GM12878 (cell line): ENCODE measurements at regions not wholly inside any gene's neighbourhood (a gene's known extent, or its start where the extent isn't known, plus 50 kb on each side); places are given as distances from the start of the nearest gene placed in this dataset.

ENCODE experiments used
- ATAC-seq: fragments of 200-7000 bp; cut with Tn5 transposase; 3 replicates; pipeline ENCODE4 v1.9.1; 2020; ENCODE audit warnings: mild to moderate bottlenecking, moderate library complexity
- BruUV-seq: library from RNA; stranded (reverse); fragments of 400-500 nt; replicated peaks from 2 replicates; lab custom pipeline; 2021; lab: Mats Ljungman, UMichigan
- CTCF ChIA-PET: fragments of 300-600 bp; sonication (Branson Sonifier 250); formaldehyde crosslinking; extraction: SDS; loops from one replicate; lab custom pipeline; 2021; ENCODE audit warnings: inconsistent platforms; lab: Yijun Ruan, JAX
- POLR2A ChIA-PET: fragments of 350-600 bp; formaldehyde crosslinking; extraction: SDS; loops from one replicate; lab custom pipeline; 2021; ENCODE audit warnings: inconsistent platforms; lab: Charles Lee
- RAD21 ChIA-PET: fragments of 300-600 bp; sonication (Branson Sonifier 250); formaldehyde crosslinking; loops from one replicate; lab custom pipeline; 2023; ENCODE audit warnings: antibody characterized with exemption; ENCODE audit not compliant: unreplicated experiment; lab: Charles Lee
- SMC1A ChIA-PET: fragments of 300-600 bp; sonication (Branson Sonifier 250); formaldehyde crosslinking; loops from one replicate; lab custom pipeline; 2023; ENCODE audit not compliant: unreplicated experiment, uncharacterized antibody; lab: Charles Lee
- DNase-seq: peaks from one replicate; pipeline ENCODE4 v3.0.0-alpha.2; 2011; ENCODE audit warnings: low read depth, low spot score
- FAIRE-seq: peaks from 3 replicates; lab custom pipeline; 2011; peaks lifted over from hg19 to GRCh38; lab: Jason Lieb, UNC
- H2AFZ ChIP-seq: 2 replicates; pipeline ENCODE4 v1.6.0; 2011; ENCODE audit warnings: low read depth, low read length, control low read depth; ENCODE audit not compliant: control insufficient read depth
- H3K27ac ChIP-seq: 2 replicates; pipeline ENCODE4 v1.5.1; 2011; ENCODE audit warnings: control low read depth; ENCODE audit not compliant: control insufficient read depth, insufficient read depth
- H3K27me3 ChIP-seq, 2 experiments: replicated peaks in 1 of 2; 2 replicates each; pipeline versions ENCODE4 v1.6.0 to v1.6.1; 2011; ENCODE audit warnings: low read length in 1 of 2; ENCODE audit not compliant: control insufficient read depth in 2 of 2, insufficient read depth in 2 of 2
- H3K36me3 ChIP-seq, 2 experiments: 2 replicates each; pipeline ENCODE4 v1.5.1; 2011; ENCODE audit warnings: low read length in 1 of 2; ENCODE audit not compliant: control insufficient read depth in 2 of 2, insufficient read depth in 2 of 2
- H3K4me1 ChIP-seq: 2 replicates; pipeline ENCODE4 v1.6.1; 2011; ENCODE audit warnings: mild to moderate bottlenecking, low read length, moderate library complexity, mixed read lengths; ENCODE audit not compliant: control insufficient read depth, insufficient read depth
- H3K4me2 ChIP-seq: 2 replicates; pipeline ENCODE4 v1.6.0; 2011; ENCODE audit warnings: control low read depth; ENCODE audit not compliant: control insufficient read depth, insufficient read depth
- H3K4me3 ChIP-seq: fragments of 200-600 bp; sonication (generic); 2 replicates; pipeline ENCODE4 v1.5.1; 2016
- H3K79me2 ChIP-seq: 2 replicates; pipeline ENCODE4 v1.6.0; 2011; ENCODE audit warnings: low read length; ENCODE audit not compliant: control insufficient read depth, insufficient read depth
- H3K9ac ChIP-seq: 2 replicates; pipeline ENCODE4 v1.8.0; 2011; ENCODE audit warnings: low read length, control low read depth, mixed read lengths; ENCODE audit not compliant: control insufficient read depth, insufficient read depth
- H3K9me3 ChIP-seq: replicated peaks from 3 replicates; pipeline ENCODE4 v1.5.1; 2011; ENCODE audit warnings: mild to moderate bottlenecking, low read length; ENCODE audit not compliant: control insufficient read depth, insufficient read depth
- H4K20me1 ChIP-seq: 2 replicates; pipeline ENCODE4 v1.6.0; 2011; ENCODE audit not compliant: control insufficient read depth, insufficient read depth
- ASH2L ChIP-seq: fragments of 300-600, 200-600 bp; sonication (generic); IDR thresholded peaks from 2 replicates; pipeline ENCODE4 v1.6.1; 2017; ENCODE audit warnings: low read depth, mild to moderate bottlenecking, borderline replicate concordance
- BMI1 ChIP-seq: fragments of 450-650 bp; IDR thresholded peaks from 2 replicates; pipeline ENCODE4 v1.6.1; 2016; ENCODE audit warnings: mild to moderate bottlenecking, moderate library complexity, borderline replicate concordance
- CBFB ChIP-seq: IDR thresholded peaks from 2 replicates; pipeline ENCODE4 v1.6.1; 2016; ENCODE audit warnings: antibody characterized with exemption, low read depth
- KAT2A ChIP-seq: conservative IDR thresholded peaks from 2 replicates; pipeline ENCODE4 v1.6.1; 2011; ENCODE audit warnings: low read depth, low read length; ENCODE audit not compliant: control insufficient read depth
- KDM1A ChIP-seq: fragments of 200-600 bp; sonication (generic); IDR thresholded peaks from 2 replicates; pipeline ENCODE4 v1.6.1; 2016; ENCODE audit warnings: borderline replicate concordance
- WGBS: methylation state at CpG from one replicate; pipeline ENCODE4 v1.1.6; 2016; ENCODE audit warnings: low lambda C conversion rate; ENCODE audit not compliant: insufficient replicate concordance, insufficient coverage; ENCODE audit errors: missing lambda C conversion rate; 5-methylcytosine and 5-hydroxymethylcytosine counted together
- in situ Hi-C: fragments of 300-500 bp; cut with MboI; formaldehyde crosslinking; loops from 9 replicates; pipeline ENCODE4 v1.14.3; 2018; ENCODE audit warnings: mixed read lengths
- intact Hi-C: fragments of 100-400 bp; cut with micrococcal nuclease; formaldehyde crosslinking; loops from one replicate; pipeline ENCODE4 v1.14.2; 2022; ENCODE audit not compliant: unreplicated experiment
- TF ChIP-seq, protein P1 (sequence below): fragments of 450-650 bp; IDR thresholded peaks from 2 replicates; pipeline ENCODE4 v1.6.1; 2017; ENCODE audit warnings: low read depth, mild to moderate bottlenecking, moderate library complexity
- TF ChIP-seq, protein P2 (sequence below): fragments of 450-650 bp; conservative IDR thresholded peaks from 2 replicates; pipeline ENCODE4 v1.6.1; 2017; ENCODE audit warnings: mild to moderate bottlenecking, moderate library complexity
- TF ChIP-seq, protein P3 (sequence below): IDR thresholded peaks from 2 replicates; pipeline ENCODE4 v1.6.1; 2011; ENCODE audit warnings: low read depth, low read length, improper control_type of control experiment, borderline replicate concordance

DNA sequence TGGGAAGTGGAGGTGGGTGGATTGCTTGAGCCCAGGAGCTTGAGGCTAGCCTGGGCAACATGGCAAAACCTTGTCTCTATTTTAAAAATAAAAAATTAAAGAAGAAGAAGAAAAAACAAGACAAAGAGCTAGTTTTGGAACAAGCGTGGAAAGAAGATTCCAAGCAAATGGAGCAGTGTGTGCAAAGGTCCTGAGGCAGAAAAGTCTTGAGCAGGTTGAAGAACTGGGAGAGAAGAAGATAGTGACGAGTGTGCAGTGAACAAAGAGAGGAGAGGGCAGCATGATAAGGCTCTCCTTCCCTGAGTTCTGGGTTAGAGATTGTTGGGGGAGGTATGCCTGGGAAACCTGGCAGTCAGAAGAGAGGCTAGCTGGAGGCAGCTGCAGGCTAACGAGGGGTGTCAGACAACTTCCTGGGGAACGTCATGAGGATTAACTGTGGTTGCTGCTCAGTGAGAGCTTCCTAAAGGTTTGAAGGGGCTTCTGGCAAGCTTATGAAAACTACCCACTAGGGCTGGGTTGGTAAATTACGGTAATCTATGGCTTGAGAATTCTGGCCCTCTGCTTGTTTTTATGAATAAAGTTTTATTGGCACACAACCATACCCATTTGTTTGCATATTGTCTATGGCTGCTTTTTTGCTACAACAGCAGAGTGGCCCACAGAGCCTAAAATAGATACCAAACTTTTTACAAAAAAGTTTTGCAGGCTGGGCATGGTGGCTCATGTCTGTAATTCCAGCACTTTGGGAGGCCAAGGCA is 128.9 kb downstream of the ZFP64 start:
- intact Hi-C loops = no loop called here
- Histone ChIP-seq H3K79me2 (no peaks in the 10 kb centered on the region), H3K27me3 (no peaks in the 10 kb centered on the region), H2AFZ (no peak overlapping the region), H3K9me3 (no peaks in the 10 kb centered on the region), H3K9ac (no peak overlapping the region), H3K4me1 (no peaks in the 10 kb centered on the region), H4K20me1 (no peaks in the 10 kb centered on the region), H3K4me2 (no peak overlapping the region), H3K4me3 (no peak overlapping the region)
- in situ Hi-C loops = no loop called here
- ChIA-PET SMC1A (no interaction called here), POLR2A (no interaction called here), CTCF (no interaction called here)
- no TSS peak for BruUV-seq
- ATAC-seq = no peak
- no peak for DNase-seq
- FAIRE-seq = no peak
- TF ChIP-seq, protein P1, sequence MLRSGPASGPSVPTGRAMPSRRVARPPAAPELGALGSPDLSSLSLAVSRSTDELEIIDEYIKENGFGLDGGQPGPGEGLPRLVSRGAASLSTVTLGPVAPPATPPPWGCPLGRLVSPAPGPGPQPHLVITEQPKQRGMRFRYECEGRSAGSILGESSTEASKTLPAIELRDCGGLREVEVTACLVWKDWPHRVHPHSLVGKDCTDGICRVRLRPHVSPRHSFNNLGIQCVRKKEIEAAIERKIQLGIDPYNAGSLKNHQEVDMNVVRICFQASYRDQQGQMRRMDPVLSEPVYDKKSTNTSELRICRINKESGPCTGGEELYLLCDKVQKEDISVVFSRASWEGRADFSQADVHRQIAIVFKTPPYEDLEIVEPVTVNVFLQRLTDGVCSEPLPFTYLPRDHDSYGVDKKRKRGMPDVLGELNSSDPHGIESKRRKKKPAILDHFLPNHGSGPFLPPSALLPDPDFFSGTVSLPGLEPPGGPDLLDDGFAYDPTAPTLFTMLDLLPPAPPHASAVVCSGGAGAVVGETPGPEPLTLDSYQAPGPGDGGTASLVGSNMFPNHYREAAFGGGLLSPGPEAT = no peak
- no peak for TF ChIP-seq KDM1A
- TF ChIP-seq, protein P2, sequence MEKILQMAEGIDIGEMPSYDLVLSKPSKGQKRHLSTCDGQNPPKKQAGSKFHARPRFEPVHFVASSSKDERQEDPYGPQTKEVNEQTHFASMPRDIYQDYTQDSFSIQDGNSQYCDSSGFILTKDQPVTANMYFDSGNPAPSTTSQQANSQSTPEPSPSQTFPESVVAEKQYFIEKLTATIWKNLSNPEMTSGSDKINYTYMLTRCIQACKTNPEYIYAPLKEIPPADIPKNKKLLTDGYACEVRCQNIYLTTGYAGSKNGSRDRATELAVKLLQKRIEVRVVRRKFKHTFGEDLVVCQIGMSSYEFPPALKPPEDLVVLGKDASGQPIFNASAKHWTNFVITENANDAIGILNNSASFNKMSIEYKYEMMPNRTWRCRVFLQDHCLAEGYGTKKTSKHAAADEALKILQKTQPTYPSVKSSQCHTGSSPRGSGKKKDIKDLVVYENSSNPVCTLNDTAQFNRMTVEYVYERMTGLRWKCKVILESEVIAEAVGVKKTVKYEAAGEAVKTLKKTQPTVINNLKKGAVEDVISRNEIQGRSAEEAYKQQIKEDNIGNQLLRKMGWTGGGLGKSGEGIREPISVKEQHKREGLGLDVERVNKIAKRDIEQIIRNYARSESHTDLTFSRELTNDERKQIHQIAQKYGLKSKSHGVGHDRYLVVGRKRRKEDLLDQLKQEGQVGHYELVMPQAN = no peak
- TF ChIP-seq BMI1 = no peak
- TF ChIP-seq KAT2A = no peak
- no peak for TF ChIP-seq CBFB
- TF ChIP-seq ASH2L = no peak
- TF ChIP-seq, protein P3, sequence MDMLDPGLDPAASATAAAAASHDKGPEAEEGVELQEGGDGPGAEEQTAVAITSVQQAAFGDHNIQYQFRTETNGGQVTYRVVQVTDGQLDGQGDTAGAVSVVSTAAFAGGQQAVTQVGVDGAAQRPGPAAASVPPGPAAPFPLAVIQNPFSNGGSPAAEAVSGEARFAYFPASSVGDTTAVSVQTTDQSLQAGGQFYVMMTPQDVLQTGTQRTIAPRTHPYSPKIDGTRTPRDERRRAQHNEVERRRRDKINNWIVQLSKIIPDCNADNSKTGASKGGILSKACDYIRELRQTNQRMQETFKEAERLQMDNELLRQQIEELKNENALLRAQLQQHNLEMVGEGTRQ = no peak
- TF ChIP-seq, all 136 proteins: peak for 0
- Histone ChIP-seq H3K36me3 (no peaks in the 10 kb centered on the region), H3K27ac (no peak overlapping the region)
- RAD21 ChIA-PET = no interaction called here
- WGBS = 26% methylated on average over 5 of the region's 5 CpGs
